ENCODE measurements at regions not wholly inside any gene's neighbourhood (a gene's known extent, or its start where the extent isn't known, plus 50 kb on each side); places are given as distances from the start of the nearest gene placed in this dataset.

DNA sequence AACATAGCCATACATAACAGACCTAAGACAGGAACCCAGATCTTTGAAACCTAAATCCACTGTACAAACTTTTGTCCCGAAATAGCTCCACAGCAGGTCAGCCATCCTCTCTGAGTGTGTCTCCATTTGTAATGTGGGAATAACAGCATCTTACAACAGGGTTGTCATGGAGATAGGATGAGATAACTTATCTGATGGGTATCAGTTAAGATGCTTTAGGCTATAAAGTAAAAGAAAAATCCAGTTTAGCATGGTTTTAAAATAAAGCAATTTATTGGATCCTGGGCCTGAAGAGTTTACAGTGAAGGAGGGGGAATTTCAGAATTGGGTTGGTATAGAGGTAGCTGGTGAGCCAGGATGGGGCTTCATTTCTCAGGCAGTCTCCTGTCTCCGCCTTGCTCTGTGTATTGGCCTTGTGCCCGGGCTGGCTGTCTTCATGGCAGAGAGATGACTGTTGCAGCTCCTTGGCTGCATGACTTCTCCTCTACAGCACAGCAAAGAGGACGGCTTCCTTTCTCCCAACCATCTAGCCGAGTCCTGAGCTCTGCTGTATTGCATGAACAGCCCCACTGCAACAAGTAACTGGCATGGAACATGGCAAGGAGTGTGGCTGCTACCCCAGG, 131.9 kb upstream of the PROK2 start:
- no peaks in the 10 kb centered on the region for H3K9me3 ChIP-seq (ENCODE audit: low read depth)
- H4K20me1 ChIP-seq (ENCODE audit: insufficient read depth, poor library complexity, severe bottlenecking), result no peaks in the 10 kb centered on the region
- no peaks in the 10 kb centered on the region for H3K36me3 ChIP-seq (replicated peaks; ENCODE audit: insufficient read depth, low read depth)
- no peak overlapping the region for H3K4me3 ChIP-seq
- H3K79me2 ChIP-seq, result no peaks in the 10 kb centered on the region
- H3K4me2 ChIP-seq, result no peak overlapping the region
- TF ChIP-seq, protein P1, sequence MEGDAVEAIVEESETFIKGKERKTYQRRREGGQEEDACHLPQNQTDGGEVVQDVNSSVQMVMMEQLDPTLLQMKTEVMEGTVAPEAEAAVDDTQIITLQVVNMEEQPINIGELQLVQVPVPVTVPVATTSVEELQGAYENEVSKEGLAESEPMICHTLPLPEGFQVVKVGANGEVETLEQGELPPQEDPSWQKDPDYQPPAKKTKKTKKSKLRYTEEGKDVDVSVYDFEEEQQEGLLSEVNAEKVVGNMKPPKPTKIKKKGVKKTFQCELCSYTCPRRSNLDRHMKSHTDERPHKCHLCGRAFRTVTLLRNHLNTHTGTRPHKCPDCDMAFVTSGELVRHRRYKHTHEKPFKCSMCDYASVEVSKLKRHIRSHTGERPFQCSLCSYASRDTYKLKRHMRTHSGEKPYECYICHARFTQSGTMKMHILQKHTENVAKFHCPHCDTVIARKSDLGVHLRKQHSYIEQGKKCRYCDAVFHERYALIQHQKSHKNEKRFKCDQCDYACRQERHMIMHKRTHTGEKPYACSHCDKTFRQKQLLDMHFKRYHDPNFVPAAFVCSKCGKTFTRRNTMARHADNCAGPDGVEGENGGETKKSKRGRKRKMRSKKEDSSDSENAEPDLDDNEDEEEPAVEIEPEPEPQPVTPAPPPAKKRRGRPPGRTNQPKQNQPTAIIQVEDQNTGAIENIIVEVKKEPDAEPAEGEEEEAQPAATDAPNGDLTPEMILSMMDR (IDR thresholded peaks at IDR 0.05; ENCODE audit: poor library complexity), result no peak
- TF ChIP-seq EZH2phosphoT487 (IDR thresholded peaks at IDR 0.05; ENCODE audit: low read depth, severe bottlenecking, unreplicated experiment) (no peak), EZH2 (IDR thresholded peaks at IDR 0.05; ENCODE audit: borderline replicate concordance) (no peak)
- H3K4me1 ChIP-seq (ENCODE audit: insufficient read depth), result no peaks in the 10 kb centered on the region
- WGBS (ENCODE audit: low lambda C conversion rate, missing lambda C conversion rate), result 93% methylated on average over 5 of the region's 5 CpGs
- no peak overlapping the region for H2AFZ ChIP-seq
- H3K9me2 ChIP-seq (replicated peaks; ENCODE audit: insufficient read depth), result no peaks in the 10 kb centered on the region
- H3K27me3 ChIP-seq, result no peaks in the 10 kb centered on the region
- no peak for DNase-seq (ENCODE audit: low spot score)
- no peak overlapping the region for H3K27ac ChIP-seq

DNA sequence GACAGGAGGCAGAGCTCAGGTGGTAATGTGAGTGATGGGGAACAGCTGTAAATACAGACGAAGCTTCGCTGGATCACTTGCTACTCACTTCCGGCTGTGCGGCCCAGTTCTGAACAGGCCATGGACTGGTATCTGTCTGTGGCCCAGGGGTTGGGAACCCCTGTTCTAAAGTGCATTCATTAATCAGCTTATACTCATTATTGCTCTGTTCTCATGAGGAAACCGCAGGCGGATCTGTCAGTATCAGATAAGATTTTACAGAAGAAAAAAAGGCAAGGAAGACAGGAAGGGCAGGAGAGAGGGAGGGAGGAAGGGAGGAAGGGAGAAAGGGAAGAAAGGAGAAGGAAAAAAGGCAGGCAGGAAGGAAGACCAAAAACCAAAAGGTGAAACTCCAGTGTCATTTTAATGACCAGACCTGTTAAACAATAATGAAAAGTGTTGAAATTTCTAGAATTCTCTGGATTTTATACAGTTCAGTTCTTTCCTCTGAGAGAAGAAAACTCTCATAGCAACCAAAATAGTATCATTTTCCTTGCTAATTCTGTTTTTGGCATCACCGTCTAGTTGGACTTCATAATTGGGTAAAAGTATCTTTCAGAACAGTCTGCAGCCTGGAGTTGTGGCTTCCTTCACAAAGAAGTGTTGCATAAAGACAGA, 128.0 kb upstream of the PROK2 start:
- H3K9me2 ChIP-seq (replicated peaks; ENCODE audit: insufficient read depth), result no peaks in the 10 kb centered on the region
- H3K4me1 ChIP-seq (ENCODE audit: insufficient read depth), result no peaks in the 10 kb centered on the region
- H3K4me3 ChIP-seq, result no peak overlapping the region
- no peaks in the 10 kb centered on the region for H4K20me1 ChIP-seq (ENCODE audit: insufficient read depth, poor library complexity, severe bottlenecking)
- no peaks in the 10 kb centered on the region for H3K27me3 ChIP-seq
- no peaks in the 10 kb centered on the region for H3K9me3 ChIP-seq (ENCODE audit: low read depth)
- WGBS (ENCODE audit: low lambda C conversion rate, missing lambda C conversion rate), result 80% methylated on average over 7 of the region's 7 CpGs
- no peak overlapping the region for H2AFZ ChIP-seq
- no peak overlapping the region for H3K27ac ChIP-seq
- H3K79me2 ChIP-seq, result no peaks in the 10 kb centered on the region
- H3K36me3 ChIP-seq (replicated peaks; ENCODE audit: insufficient read depth, low read depth), result no peaks in the 10 kb centered on the region
- no peak for DNase-seq (ENCODE audit: low spot score)
- TF ChIP-seq EZH2 (IDR thresholded peaks at IDR 0.05; ENCODE audit: borderline replicate concordance) (no peak), EZH2phosphoT487 (IDR thresholded peaks at IDR 0.05; ENCODE audit: low read depth, severe bottlenecking, unreplicated experiment) (no peak)
- TF ChIP-seq, protein P1 (IDR thresholded peaks at IDR 0.05; ENCODE audit: poor library complexity), result no peak
- H3K4me2 ChIP-seq, result no peak overlapping the region

GRCh38 chr3:71910108-71910507, 125.2 kb upstream of the PROK2 start:
- WGBS (ENCODE audit: low lambda C conversion rate, missing lambda C conversion rate), result 76% methylated on average over 4 of the region's 4 CpGs
- no peak overlapping the region for H3K27ac ChIP-seq
- no peak overlapping the region for H3K4me2 ChIP-seq
- no peak for DNase-seq (ENCODE audit: low spot score)
- H3K4me1 ChIP-seq (ENCODE audit: insufficient read depth), result no peaks in the 10 kb centered on the region
- no peaks in the 10 kb centered on the region for H3K9me2 ChIP-seq (replicated peaks; ENCODE audit: insufficient read depth)
- no peaks in the 10 kb centered on the region for H3K27me3 ChIP-seq
- H4K20me1 ChIP-seq (ENCODE audit: insufficient read depth, poor library complexity, severe bottlenecking), result no peaks in the 10 kb centered on the region
- TF ChIP-seq, protein P1 (IDR thresholded peaks at IDR 0.05; ENCODE audit: poor library complexity), result no peak
- TF ChIP-seq EZH2 (IDR thresholded peaks at IDR 0.05; ENCODE audit: borderline replicate concordance) (no peak), EZH2phosphoT487 (IDR thresholded peaks at IDR 0.05; ENCODE audit: low read depth, severe bottlenecking, unreplicated experiment) (no peak)
- no peak overlapping the region for H2AFZ ChIP-seq
- no peaks in the 10 kb centered on the region for H3K36me3 ChIP-seq (replicated peaks; ENCODE audit: insufficient read depth, low read depth)
- no peaks in the 10 kb centered on the region for H3K9me3 ChIP-seq (ENCODE audit: low read depth)
- H3K79me2 ChIP-seq, result no peaks in the 10 kb centered on the region
- H3K4me3 ChIP-seq, result no peak overlapping the region

Data from hepatocyte (in vitro differentiated cells).